ENCODE measurements at regions not wholly inside any gene's neighbourhood (a gene's known extent, or its start where the extent isn't known, plus 50 kb on each side); places are given as distances from the start of the nearest gene placed in this dataset.

GRCh38 chr10:114758331-114758730 is 63.2 kb upstream of the FHIP2A start:
- no peak for FAIRE-seq
- no peak overlapping the region for H3K23ac ChIP-seq (ENCODE audit: insufficient read length)
- no peaks in the 10 kb centered on the region for H3K9me3 ChIP-seq (ENCODE audit: insufficient read depth in 2 of 2, low read depth in 1 of 2, low read length in 1 of 2)
- no peak overlapping the region for H2BK5ac ChIP-seq (ENCODE audit: low read depth, low read length)
- H3K4ac ChIP-seq (replicated peaks; ENCODE audit: insufficient read length, low read depth, low read length) = no peak overlapping the region
- no peak overlapping the region for H4K5ac ChIP-seq (ENCODE audit: insufficient read length, low read depth, low read length)
- H3K27me3 ChIP-seq (replicated peaks in 1 of 4; ENCODE audit: control insufficient read depth in 3 of 4, extremely low read depth in 1 of 4, insufficient read depth in 3 of 4, low read length in 3 of 4) = no peaks in the 10 kb centered on the region
- H3K18ac ChIP-seq (ENCODE audit: extremely low read depth, low read length) = no peak overlapping the region
- H3K56ac ChIP-seq (replicated peaks; ENCODE audit: insufficient read length, low read depth, low read length) = no peak overlapping the region
- H3K4me1 ChIP-seq (replicated peaks in 1 of 4; ENCODE audit: control insufficient read depth in 3 of 4, insufficient read depth in 4 of 4, low read length in 3 of 4) = no peaks in the 10 kb centered on the region
- H4K8ac ChIP-seq (ENCODE audit: extremely low read depth, insufficient read depth, low read length) = no peak overlapping the region
- H2BK12ac ChIP-seq (ENCODE audit: low read depth, low read length) = no peak overlapping the region
- no peak overlapping the region for H2BK15ac ChIP-seq (ENCODE audit: low read length)
- H2BK120ac ChIP-seq (replicated peaks; ENCODE audit: low read depth, low read length) = no peak overlapping the region
- no peaks in the 10 kb centered on the region for H4K20me1 ChIP-seq (replicated peaks in 1 of 2; ENCODE audit: control insufficient read depth in 1 of 2, insufficient read depth in 2 of 2, low read length in 2 of 2)
- H2AK5ac ChIP-seq (ENCODE audit: low read depth, low read length) = no peak overlapping the region
- POLR2A ChIA-PET (ENCODE audit: partially characterized antibody) = no interaction called here
- CTCF ChIA-PET (ENCODE audit: partially characterized antibody) = no interaction called here
- no peaks in the 10 kb centered on the region for H3K79me2 ChIP-seq (ENCODE audit: control insufficient read depth in 1 of 2, insufficient read depth in 2 of 2, low read length in 2 of 2)
- no peak overlapping the region for H3K9ac ChIP-seq (replicated peaks in 1 of 4; ENCODE audit: extremely low read depth in 1 of 4, low read depth in 3 of 4, low read length in 3 of 4)
- H4K91ac ChIP-seq (replicated peaks; ENCODE audit: insufficient read length, low read length) = no peak overlapping the region
- H3K23me2 ChIP-seq (ENCODE audit: low read depth, low read length) = peaks cover 4% of the 10 kb centered on the region; the same call in 1 of the 2 replicates
- no peaks in the 10 kb centered on the region for H3K79me1 ChIP-seq (ENCODE audit: low read depth, low read length)
- H3K36me3 ChIP-seq (ENCODE audit: control insufficient read depth in 2 of 4, insufficient read depth in 4 of 4, low read length in 3 of 4) = no peaks in the 10 kb centered on the region
- WGBS, 2 experiments (ENCODE audit: extremely low coverage in 1 of 2, insufficient coverage in 1 of 2, insufficient read length in 1 of 2, insufficient replicate concordance in 2 of 2, low coverage in 1 of 2, low lambda C conversion rate in 2 of 2, missing lambda C conversion rate in 1 of 2) = 69% methylated on average over 1 of the region's 1 CpG; no CpG with 5 or more reads in 1 of the 2 experiments
- TF ChIP-seq BCL11A (IDR thresholded peaks at IDR 0.05; ENCODE audit: low read depth in 2 of 2, low read length in 2 of 2) (no peak), E2F6 (IDR thresholded peaks at IDR 0.05) (no peak), RAD21 (IDR thresholded peaks at IDR 0.05 in 1 of 2, conservative IDR thresholded peaks at IDR 0.05 in 1 of 2; ENCODE audit: low read depth in 2 of 2, low read length in 2 of 2) (no peak), SAP30 (IDR thresholded peaks at IDR 0.05; ENCODE audit: insufficient read depth, insufficient replicate concordance, low read length) (no peak)
- no peak for DNase-seq (ENCODE audit: low read depth in 1 of 2, low spot score in 2 of 2)
- no peak overlapping the region for H3K4me3 ChIP-seq (ENCODE audit: extremely low read depth in 1 of 4, insufficient read depth in 2 of 4, low read depth in 3 of 4, low read length in 4 of 4)
- H3K14ac ChIP-seq (ENCODE audit: insufficient read length) = no peak overlapping the region
- H3K4me2 ChIP-seq (ENCODE audit: insufficient read depth in 1 of 2, low read depth in 2 of 2, low read length in 2 of 2) = no peak overlapping the region
- no peak overlapping the region for H3K27ac ChIP-seq (ENCODE audit: low read depth, low read length)
- H2AFZ ChIP-seq (ENCODE audit: low read length) = no peak overlapping the region
- no peak overlapping the region for H2BK20ac ChIP-seq (ENCODE audit: low read length)
